Esophagus muscularis mucosa (tissue), 3 donors: ENCODE measurements at regions not wholly inside any gene's neighbourhood (a gene's known extent, or its start where the extent isn't known, plus 50 kb on each side); places are given as distances from the start of the nearest gene placed in this dataset.

Experiments
- CTCF ChIP-seq, 3 experiments: fragments of 200-600 bp in 2 of 3; fragments of 450-650 bp in 1 of 3; sonication (generic) in 2 of 3; IDR thresholded peaks; one replicate each; pipeline ENCODE4 v1.5.1; 2017 to 2019; ENCODE audit warnings: antibody characterized with exemption in 3 of 3, mild to moderate bottlenecking in 2 of 3, moderate library complexity in 1 of 3
- POLR2A ChIP-seq: fragments of 450-650 bp; IDR thresholded peaks from one replicate; pipeline ENCODE4 v1.6.1; 2017; ENCODE audit warnings: antibody characterized with exemption, moderate library complexity, mild to moderate bottlenecking, low read depth
- POLR2AphosphoS5 ChIP-seq, 2 donors: sonication (generic); formaldehyde crosslinking; IDR thresholded peaks; one replicate each; pipeline ENCODE4 v1.6.1; 2017; ENCODE audit warnings: antibody characterized with exemption in 2 of 2

GRCh38 chr2:104787298-104788065 lies 66.4 kb upstream of the POU3F3 start:
- TF ChIP-seq CTCF (IDR thresholded peaks at IDR 0.05) = no peak
- no peak for TF ChIP-seq POLR2A
- TF ChIP-seq POLR2AphosphoS5 (IDR thresholded peaks at IDR 0.05) = no peak
